MCF 10A (cell line): ENCODE measurements at regions not wholly inside any gene's neighbourhood (a gene's known extent, or its start where the extent isn't known, plus 50 kb on each side); places are given as distances from the start of the nearest gene placed in this dataset.

Experiments used
- BruUV-seq: library from RNA; stranded (reverse); fragments of 400-500 nt; replicated peaks from 2 replicates; lab custom pipeline; 2021; lab: Mats Ljungman, UMichigan
- CTCF ChIA-PET: fragments of 300-600 bp; sonication (Branson Sonifier 250); formaldehyde crosslinking; extraction: SDS; loops from one replicate; lab custom pipeline; 2021; ENCODE audit warnings: antibody characterized with exemption, inconsistent platforms; lab: Yijun Ruan, JAX
- POLR2A ChIA-PET: fragments of 300-600, 350-650 bp; sonication (Branson Sonifier 250); formaldehyde crosslinking; extraction: SDS; loops from one replicate; lab custom pipeline; 2020; ENCODE audit warnings: antibody characterized with exemption, inconsistent platforms; lab: Yijun Ruan, JAX
- DNase-seq: peaks from one replicate; pipeline ENCODE4 v3.0.0-alpha.2; 2018; ENCODE audit not compliant: unreplicated experiment
- H3K27ac Mint-ChIP-seq: one replicate; pipeline ENCODE4 v1.8.0; 2022; ENCODE audit warnings: mild to moderate bottlenecking, low read depth, mixed read lengths; ENCODE audit not compliant: unreplicated experiment
- H3K27me3 Mint-ChIP-seq: one replicate; pipeline ENCODE4 v1.8.0; 2022; ENCODE audit warnings: mixed read lengths; ENCODE audit not compliant: insufficient read depth, unreplicated experiment
- H3K36me3 Mint-ChIP-seq: one replicate; pipeline ENCODE4 v1.8.0; 2022; ENCODE audit warnings: mild to moderate bottlenecking, moderate library complexity, mixed read lengths; ENCODE audit not compliant: insufficient read depth, unreplicated experiment
- H3K4me1 Mint-ChIP-seq: one replicate; pipeline ENCODE4 v1.8.0; 2022; ENCODE audit warnings: mixed read lengths; ENCODE audit not compliant: insufficient read depth, unreplicated experiment
- H3K4me3 Mint-ChIP-seq: one replicate; pipeline ENCODE4 v1.8.0; 2022; ENCODE audit warnings: mild to moderate bottlenecking, moderate library complexity, mixed read lengths; ENCODE audit not compliant: unreplicated experiment
- H3K9me3 Mint-ChIP-seq: one replicate; pipeline ENCODE4 v1.8.0; 2022; ENCODE audit warnings: mixed read lengths; ENCODE audit not compliant: unreplicated experiment
- CTCF ChIP-seq: fragments of 200-600 bp; IDR thresholded peaks from one replicate; pipeline ENCODE4 v1.8.0; 2022; ENCODE audit warnings: antibody characterized with exemption, mild to moderate bottlenecking; ENCODE audit not compliant: unreplicated experiment
- intact Hi-C: fragments of 100-400 bp; cut with micrococcal nuclease; formaldehyde crosslinking; loops from 2 replicates; pipeline ENCODE4 v1.14.1; 2022

GRCh38 chr2:144127693-144128092, 392.2 kb downstream of the ZEB2 start:
- CTCF ChIA-PET: no interaction called here
- no peak overlapping the region for H3K4me3 Mint-ChIP-seq
- H3K27me3 Mint-ChIP-seq: no peaks in the 10 kb centered on the region
- no TSS peak for BruUV-seq
- peaks cover 6% of the 10 kb centered on the region for H3K36me3 Mint-ChIP-seq
- no peak for DNase-seq
- intact Hi-C loops: no loop called here
- H3K9me3 Mint-ChIP-seq: no peaks in the 10 kb centered on the region
- no peak for TF ChIP-seq CTCF
- POLR2A ChIA-PET: no interaction called here
- no peak overlapping the region for H3K27ac Mint-ChIP-seq
- H3K4me1 Mint-ChIP-seq: peaks cover 9% of the 10 kb centered on the region

- POLR2A ChIA-PET: interaction anchor here (0.5 to 0.7 kb wide), 2 partner anchors 11 to 47 kb away, joined by 3 read pairs; no protein-coding TSS in a partner anchor
- Mint-ChIP-seq H3K9me3 (no peaks in the 10 kb centered on the region), H3K36me3 (peaks cover 6% of the 10 kb centered on the region), H3K4me3 (no peak overlapping the region), H3K4me1 (peaks cover 5% of the 10 kb centered on the region), H3K27ac (no peak overlapping the region), H3K27me3 (no peaks in the 10 kb centered on the region)
- no peak for TF ChIP-seq CTCF
- CTCF ChIA-PET: interaction anchor here (0.6 kb wide), 1 partner anchor 194 kb away, joined by 3 read pairs; no protein-coding TSS in a partner anchor
- intact Hi-C loops: no loop called here
- no peak for DNase-seq
- no TSS peak for BruUV-seq
Observed at GRCh38 chr2:144126302-144126701, 393.6 kb downstream of the ZEB2 start.

- ChIA-PET CTCF (no interaction called here), POLR2A (no interaction called here)
- Mint-ChIP-seq H3K4me1 (no peaks in the 10 kb centered on the region), H3K36me3 (peaks cover 6% of the 10 kb centered on the region), H3K27ac (no peak overlapping the region), H3K9me3 (no peaks in the 10 kb centered on the region), H3K4me3 (no peak overlapping the region), H3K27me3 (no peaks in the 10 kb centered on the region)
- no TSS peak for BruUV-seq
- DNase-seq: no peak
- intact Hi-C loops: no loop called here
- TF ChIP-seq CTCF: no peak
Observed at GRCh38 chr2:144125751-144126150, 394.2 kb downstream of the ZEB2 start.

DNA sequence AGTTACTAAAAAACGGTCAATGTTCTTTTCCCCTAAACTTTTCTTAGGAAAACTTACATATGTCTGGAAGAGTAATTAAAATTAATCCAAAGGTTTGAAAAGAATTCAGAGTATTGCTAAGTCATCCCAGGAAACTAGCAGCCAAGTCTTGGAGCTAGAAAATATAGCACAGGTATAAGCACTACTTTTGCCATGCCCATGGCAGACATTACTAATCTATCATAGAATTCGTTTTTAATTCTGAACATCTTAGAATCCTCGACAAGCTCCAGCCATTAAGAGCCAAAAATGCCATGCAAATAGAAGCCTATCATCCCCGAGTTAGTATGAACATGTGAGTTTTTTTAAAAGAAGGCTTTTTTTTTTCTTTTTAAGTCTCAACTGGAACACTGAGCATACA, 395.0 kb downstream of the ZEB2 start:
- Mint-ChIP-seq H3K4me1 (no peaks in the 10 kb centered on the region), H3K4me3 (no peak overlapping the region), H3K36me3 (peaks cover 6% of the 10 kb centered on the region), H3K27me3 (no peaks in the 10 kb centered on the region), H3K9me3 (no peaks in the 10 kb centered on the region), H3K27ac (no peak overlapping the region)
- CTCF ChIA-PET: interaction anchor here (0.9 kb wide), 1 partner anchor 16 kb away, joined by 3 read pairs; no protein-coding TSS in a partner anchor
- no peak for TF ChIP-seq CTCF
- POLR2A ChIA-PET: interaction anchor here (0.6 to 0.7 kb wide), 2 partner anchors 12 to 103 kb away, joined by 3 read pairs; no protein-coding TSS in a partner anchor
- DNase-seq: no peak
- no TSS peak for BruUV-seq
- intact Hi-C loops: no loop called here
